22Rv1 (cell line): ENCODE measurements at regions not wholly inside any gene's neighbourhood (a gene's known extent, or its start where the extent isn't known, plus 50 kb on each side); places are given as distances from the start of the nearest gene placed in this dataset.

Experiments
- CTCF ChIP-seq: fragments of 450-650 bp; IDR thresholded peaks from 2 replicates; pipeline ENCODE4 v1.5.1; 2017; ENCODE audit warnings: mild to moderate bottlenecking
- ZFX ChIP-seq: fragments of 450-650 bp; IDR thresholded peaks from 2 replicates; pipeline ENCODE4 v1.6.1; 2017; ENCODE audit warnings: antibody characterized with exemption, borderline replicate concordance

GRCh38 chr21:35699361-35699760, 361.0 kb downstream of the SETD4 start:
- TF ChIP-seq CTCF (no peak), ZFX (no peak)
